PFSK-1 (cell line): ENCODE measurements at regions not wholly inside any gene's neighbourhood (a gene's known extent, or its start where the extent isn't known, plus 50 kb on each side); places are given as distances from the start of the nearest gene placed in this dataset.

Experiments
- POLR2AphosphoS5 ChIP-seq: IDR thresholded peaks from 2 replicates; pipeline ENCODE4 v1.6.1; 2012; ENCODE audit warnings: low read depth, mild to moderate bottlenecking, control low read depth, low read length, moderate library complexity
- REST ChIP-seq, 2 experiments: IDR thresholded peaks; 2 replicates each; pipeline versions ENCODE4 v1.6.1 to v1.8.0; 2011 to 2012; ENCODE audit warnings: low read depth in 2 of 2, low read length in 2 of 2, control low read depth in 1 of 2, inconsistent platforms in 1 of 2, mild to moderate bottlenecking in 1 of 2, moderate library complexity in 1 of 2; ENCODE audit not compliant: insufficient read depth in 1 of 2
- TAF1 ChIP-seq: IDR thresholded peaks from 2 replicates; pipeline ENCODE4 v1.6.1; 2012; ENCODE audit warnings: low read length, control low read depth, borderline replicate concordance; ENCODE audit not compliant: insufficient read depth

- TF ChIP-seq REST (IDR thresholded peaks at IDR 0.05; ENCODE audit: insufficient read depth in 1 of 2, low read depth in 2 of 2, low read length in 2 of 2) (no peak), TAF1 (no peak), POLR2AphosphoS5 (no peak)
Observed at GRCh38 chr6:24026050-24026449, 100.0 kb upstream of the NRSN1 start.
